SU-DHL-6 (cell line): ENCODE measurements at regions not wholly inside any gene's neighbourhood (a gene's known extent, or its start where the extent isn't known, plus 50 kb on each side); places are given as distances from the start of the nearest gene placed in this dataset.

Source experiments
- CTCF ChIP-seq: fragments of 200-600 bp; sonication (generic); IDR thresholded peaks from one replicate; pipeline ENCODE4 v1.5.1; 2017; ENCODE audit warnings: antibody characterized with exemption, mild to moderate bottlenecking, low read length, moderate library complexity; ENCODE audit not compliant: insufficient read depth, poor library complexity, severe bottlenecking
- EZH2phosphoT487 ChIP-seq: fragments of 200-600 bp; sonication (generic), shearing (Covaris generic); conservative IDR thresholded peaks from 2 replicates; pipeline ENCODE4 v1.6.1; 2018; ENCODE audit warnings: mild to moderate bottlenecking, antibody characterized with exemption, low read length, moderate library complexity, mixed read lengths

GRCh38 chr14:86815341-86815740, 1177.6 kb downstream of the GALC start:
- TF ChIP-seq CTCF (no peak), EZH2phosphoT487 (no peak)
